ENCODE measurements at regions not wholly inside any gene's neighbourhood (a gene's known extent, or its start where the extent isn't known, plus 50 kb on each side); places are given as distances from the start of the nearest gene placed in this dataset.

DNA sequence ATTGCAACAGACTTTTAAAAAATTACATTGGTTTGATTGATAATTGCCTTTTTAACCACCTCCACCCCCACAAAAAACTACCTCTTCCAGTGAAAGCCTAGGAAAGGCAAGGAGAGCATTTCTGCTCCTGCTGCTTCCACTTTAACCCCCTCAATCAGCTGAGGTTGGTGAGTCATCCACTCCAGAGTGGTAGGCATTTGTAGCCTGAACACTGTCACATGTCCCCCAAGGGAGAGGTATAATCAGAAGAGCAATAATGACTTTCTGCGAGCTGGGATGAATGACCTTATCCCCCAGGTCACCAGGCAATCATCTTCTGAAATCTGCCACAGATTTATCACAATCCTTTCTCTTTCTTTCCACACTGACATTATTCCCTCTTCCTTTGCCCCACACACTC, 126.6 kb upstream of the CAMK1G start (continued):
- TF ChIP-seq, protein P1, sequence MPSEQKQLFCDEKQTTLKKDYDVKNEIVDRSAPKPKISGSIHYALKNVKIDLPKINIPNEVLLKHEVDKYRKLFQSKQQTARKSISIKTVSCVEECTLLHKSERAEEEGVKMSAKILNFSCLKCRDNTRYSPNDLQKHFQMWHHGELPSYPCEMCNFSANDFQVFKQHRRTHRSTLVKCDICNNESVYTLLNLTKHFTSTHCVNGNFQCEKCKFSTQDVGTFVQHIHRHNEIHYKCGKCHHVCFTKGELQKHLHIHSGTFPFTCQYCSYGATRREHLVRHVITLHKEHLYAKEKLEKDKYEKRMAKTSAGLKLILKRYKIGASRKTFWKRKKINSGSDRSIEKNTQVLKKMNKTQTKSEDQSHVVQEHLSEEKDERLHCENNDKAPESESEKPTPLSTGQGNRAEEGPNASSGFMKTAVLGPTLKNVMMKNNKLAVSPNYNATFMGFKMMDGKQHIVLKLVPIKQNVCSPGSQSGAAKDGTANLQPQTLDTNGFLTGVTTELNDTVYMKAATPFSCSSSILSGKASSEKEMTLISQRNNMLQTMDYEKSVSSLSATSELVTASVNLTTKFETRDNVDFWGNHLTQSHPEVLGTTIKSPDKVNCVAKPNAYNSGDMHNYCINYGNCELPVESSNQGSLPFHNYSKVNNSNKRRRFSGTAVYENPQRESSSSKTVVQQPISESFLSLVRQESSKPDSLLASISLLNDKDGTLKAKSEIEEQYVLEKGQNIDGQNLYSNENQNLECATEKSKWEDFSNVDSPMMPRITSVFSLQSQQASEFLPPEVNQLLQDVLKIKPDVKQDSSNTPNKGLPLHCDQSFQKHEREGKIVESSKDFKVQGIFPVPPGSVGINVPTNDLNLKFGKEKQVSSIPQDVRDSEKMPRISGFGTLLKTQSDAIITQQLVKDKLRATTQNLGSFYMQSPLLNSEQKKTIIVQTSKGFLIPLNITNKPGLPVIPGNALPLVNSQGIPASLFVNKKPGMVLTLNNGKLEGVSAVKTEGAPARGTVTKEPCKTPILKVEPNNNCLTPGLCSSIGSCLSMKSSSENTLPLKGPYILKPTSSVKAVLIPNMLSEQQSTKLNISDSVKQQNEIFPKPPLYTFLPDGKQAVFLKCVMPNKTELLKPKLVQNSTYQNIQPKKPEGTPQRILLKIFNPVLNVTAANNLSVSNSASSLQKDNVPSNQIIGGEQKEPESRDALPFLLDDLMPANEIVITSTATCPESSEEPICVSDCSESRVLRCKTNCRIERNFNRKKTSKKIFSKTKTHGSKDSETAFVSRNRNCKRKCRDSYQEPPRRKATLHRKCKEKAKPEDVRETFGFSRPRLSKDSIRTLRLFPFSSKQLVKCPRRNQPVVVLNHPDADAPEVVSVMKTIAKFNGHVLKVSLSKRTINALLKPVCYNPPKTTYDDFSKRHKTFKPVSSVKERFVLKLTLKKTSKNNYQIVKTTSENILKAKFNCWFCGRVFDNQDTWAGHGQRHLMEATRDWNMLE (tag by site-specific recombination; conservative IDR thresholded peaks at IDR 0.05; ENCODE audit: low read depth), result peak; percentile 30; the same call in 1 of the 2 replicates
- TF ChIP-seq SETDB1 (IDR thresholded peaks at IDR 0.05; ENCODE audit: insufficient read length, low read length) (no peak), TCF7L2 (IDR thresholded peaks at IDR 0.05; ENCODE audit: borderline replicate concordance, low read depth, low read length) (no peak), ZNF112 (tag by site-specific recombination; IDR thresholded peaks at IDR 0.05) (no peak), ZNF660 (tag by site-specific recombination; IDR thresholded peaks at IDR 0.05) (peak; percentile 66; the same call in 1 of the 2 replicates), KLF7 (tag by site-specific recombination; IDR thresholded peaks at IDR 0.05; ENCODE audit: borderline replicate concordance) (no peak), YY1 (tag by site-specific recombination; IDR thresholded peaks at IDR 0.05) (no peak), ZNF530 (tag by site-specific recombination; IDR thresholded peaks at IDR 0.05; ENCODE audit: low read depth) (no peak), ZNF146 (tag by site-specific recombination; IDR thresholded peaks at IDR 0.05) (no peak), ZNF555 (tag by site-specific recombination; conservative IDR thresholded peaks at IDR 0.05) (no peak), ZNF548 (tag by site-specific recombination; IDR thresholded peaks at IDR 0.05) (no peak), MEIS1 (CRISPR knock-in tag; IDR thresholded peaks at IDR 0.05; ENCODE audit: borderline replicate concordance) (no peak), ZNF292 (tag by site-specific recombination; IDR thresholded peaks at IDR 0.05; ENCODE audit: borderline replicate concordance, low read depth) (no peak), HOXC10 (CRISPR knock-in tag; IDR thresholded peaks at IDR 0.05) (no peak), HOXD13 (CRISPR knock-in tag; IDR thresholded peaks at IDR 0.05; ENCODE audit: borderline replicate concordance) (no peak), YY2 (tag by site-specific recombination; IDR thresholded peaks at IDR 0.05) (no peak), ZNF221 (tag by site-specific recombination; IDR thresholded peaks at IDR 0.05; ENCODE audit: borderline replicate concordance) (no peak), ZNF529 (tag by site-specific recombination; IDR thresholded peaks at IDR 0.05; ENCODE audit: insufficient replicate concordance) (no peak), MZF1 (tag by site-specific recombination; IDR thresholded peaks at IDR 0.05; ENCODE audit: borderline replicate concordance) (no peak), ZNF677 (tag by site-specific recombination; IDR thresholded peaks at IDR 0.05) (no peak), ZNF558 (tag by site-specific recombination; IDR thresholded peaks at IDR 0.05) (0 out of 2 replicates have a peak, but pooled peaks have one; percentile 55), ZNF239 (tag by site-specific recombination; IDR thresholded peaks at IDR 0.05) (no peak), ZNF76 (tag by site-specific recombination; IDR thresholded peaks at IDR 0.05; ENCODE audit: borderline replicate concordance, low read depth) (no peak)
- TF ChIP-seq, protein P2, sequence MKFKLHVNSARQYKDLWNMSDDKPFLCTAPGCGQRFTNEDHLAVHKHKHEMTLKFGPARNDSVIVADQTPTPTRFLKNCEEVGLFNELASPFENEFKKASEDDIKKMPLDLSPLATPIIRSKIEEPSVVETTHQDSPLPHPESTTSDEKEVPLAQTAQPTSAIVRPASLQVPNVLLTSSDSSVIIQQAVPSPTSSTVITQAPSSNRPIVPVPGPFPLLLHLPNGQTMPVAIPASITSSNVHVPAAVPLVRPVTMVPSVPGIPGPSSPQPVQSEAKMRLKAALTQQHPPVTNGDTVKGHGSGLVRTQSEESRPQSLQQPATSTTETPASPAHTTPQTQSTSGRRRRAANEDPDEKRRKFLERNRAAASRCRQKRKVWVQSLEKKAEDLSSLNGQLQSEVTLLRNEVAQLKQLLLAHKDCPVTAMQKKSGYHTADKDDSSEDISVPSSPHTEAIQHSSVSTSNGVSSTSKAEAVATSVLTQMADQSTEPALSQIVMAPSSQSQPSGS (tag by site-specific recombination; IDR thresholded peaks at IDR 0.05; ENCODE audit: low read depth), result no peak
- TF ChIP-seq, protein P3, sequence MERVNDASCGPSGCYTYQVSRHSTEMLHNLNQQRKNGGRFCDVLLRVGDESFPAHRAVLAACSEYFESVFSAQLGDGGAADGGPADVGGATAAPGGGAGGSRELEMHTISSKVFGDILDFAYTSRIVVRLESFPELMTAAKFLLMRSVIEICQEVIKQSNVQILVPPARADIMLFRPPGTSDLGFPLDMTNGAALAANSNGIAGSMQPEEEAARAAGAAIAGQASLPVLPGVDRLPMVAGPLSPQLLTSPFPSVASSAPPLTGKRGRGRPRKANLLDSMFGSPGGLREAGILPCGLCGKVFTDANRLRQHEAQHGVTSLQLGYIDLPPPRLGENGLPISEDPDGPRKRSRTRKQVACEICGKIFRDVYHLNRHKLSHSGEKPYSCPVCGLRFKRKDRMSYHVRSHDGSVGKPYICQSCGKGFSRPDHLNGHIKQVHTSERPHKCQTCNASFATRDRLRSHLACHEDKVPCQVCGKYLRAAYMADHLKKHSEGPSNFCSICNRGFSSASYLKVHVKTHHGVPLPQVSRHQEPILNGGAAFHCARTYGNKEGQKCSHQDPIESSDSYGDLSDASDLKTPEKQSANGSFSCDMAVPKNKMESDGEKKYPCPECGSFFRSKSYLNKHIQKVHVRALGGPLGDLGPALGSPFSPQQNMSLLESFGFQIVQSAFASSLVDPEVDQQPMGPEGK (tag by site-specific recombination; IDR thresholded peaks at IDR 0.05), result peak; percentile 61
- TF ChIP-seq, protein P4, sequence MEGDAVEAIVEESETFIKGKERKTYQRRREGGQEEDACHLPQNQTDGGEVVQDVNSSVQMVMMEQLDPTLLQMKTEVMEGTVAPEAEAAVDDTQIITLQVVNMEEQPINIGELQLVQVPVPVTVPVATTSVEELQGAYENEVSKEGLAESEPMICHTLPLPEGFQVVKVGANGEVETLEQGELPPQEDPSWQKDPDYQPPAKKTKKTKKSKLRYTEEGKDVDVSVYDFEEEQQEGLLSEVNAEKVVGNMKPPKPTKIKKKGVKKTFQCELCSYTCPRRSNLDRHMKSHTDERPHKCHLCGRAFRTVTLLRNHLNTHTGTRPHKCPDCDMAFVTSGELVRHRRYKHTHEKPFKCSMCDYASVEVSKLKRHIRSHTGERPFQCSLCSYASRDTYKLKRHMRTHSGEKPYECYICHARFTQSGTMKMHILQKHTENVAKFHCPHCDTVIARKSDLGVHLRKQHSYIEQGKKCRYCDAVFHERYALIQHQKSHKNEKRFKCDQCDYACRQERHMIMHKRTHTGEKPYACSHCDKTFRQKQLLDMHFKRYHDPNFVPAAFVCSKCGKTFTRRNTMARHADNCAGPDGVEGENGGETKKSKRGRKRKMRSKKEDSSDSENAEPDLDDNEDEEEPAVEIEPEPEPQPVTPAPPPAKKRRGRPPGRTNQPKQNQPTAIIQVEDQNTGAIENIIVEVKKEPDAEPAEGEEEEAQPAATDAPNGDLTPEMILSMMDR (tag by site-specific recombination; IDR thresholded peaks at IDR 0.05), result no peak
- TF ChIP-seq, protein P5, sequence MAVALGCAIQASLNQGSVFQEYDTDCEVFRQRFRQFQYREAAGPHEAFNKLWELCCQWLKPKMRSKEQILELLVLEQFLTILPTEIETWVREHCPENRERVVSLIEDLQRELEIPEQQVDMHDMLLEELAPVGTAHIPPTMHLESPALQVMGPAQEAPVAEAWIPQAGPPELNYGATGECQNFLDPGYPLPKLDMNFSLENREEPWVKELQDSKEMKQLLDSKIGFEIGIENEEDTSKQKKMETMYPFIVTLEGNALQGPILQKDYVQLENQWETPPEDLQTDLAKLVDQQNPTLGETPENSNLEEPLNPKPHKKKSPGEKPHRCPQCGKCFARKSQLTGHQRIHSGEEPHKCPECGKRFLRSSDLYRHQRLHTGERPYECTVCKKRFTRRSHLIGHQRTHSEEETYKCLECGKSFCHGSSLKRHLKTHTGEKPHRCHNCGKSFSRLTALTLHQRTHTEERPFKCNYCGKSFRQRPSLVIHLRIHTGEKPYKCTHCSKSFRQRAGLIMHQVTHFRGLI (tag by site-specific recombination; IDR thresholded peaks at IDR 0.05), result no peak
- TF ChIP-seq, protein P6, sequence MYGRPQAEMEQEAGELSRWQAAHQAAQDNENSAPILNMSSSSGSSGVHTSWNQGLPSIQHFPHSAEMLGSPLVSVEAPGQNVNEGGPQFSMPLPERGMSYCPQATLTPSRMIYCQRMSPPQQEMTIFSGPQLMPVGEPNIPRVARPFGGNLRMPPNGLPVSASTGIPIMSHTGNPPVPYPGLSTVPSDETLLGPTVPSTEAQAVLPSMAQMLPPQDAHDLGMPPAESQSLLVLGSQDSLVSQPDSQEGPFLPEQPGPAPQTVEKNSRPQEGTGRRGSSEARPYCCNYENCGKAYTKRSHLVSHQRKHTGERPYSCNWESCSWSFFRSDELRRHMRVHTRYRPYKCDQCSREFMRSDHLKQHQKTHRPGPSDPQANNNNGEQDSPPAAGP (tag by site-specific recombination; IDR thresholded peaks at IDR 0.05), result no peak
